SW480 (cell line): ENCODE measurements at regions not wholly inside any gene's neighbourhood (a gene's known extent, or its start where the extent isn't known, plus 50 kb on each side); places are given as distances from the start of the nearest gene placed in this dataset.
"Not testable (repeated sequence)": the region's sequence is repeated elsewhere in the genome, so short reads cannot be mapped to it uniquely, and the experiment has no call there.

Source experiments
- DNase-seq: peaks from one replicate; pipeline ENCODE4 v3.0.0-alpha.2; 2016; ENCODE audit warnings: low spot score

DNA sequence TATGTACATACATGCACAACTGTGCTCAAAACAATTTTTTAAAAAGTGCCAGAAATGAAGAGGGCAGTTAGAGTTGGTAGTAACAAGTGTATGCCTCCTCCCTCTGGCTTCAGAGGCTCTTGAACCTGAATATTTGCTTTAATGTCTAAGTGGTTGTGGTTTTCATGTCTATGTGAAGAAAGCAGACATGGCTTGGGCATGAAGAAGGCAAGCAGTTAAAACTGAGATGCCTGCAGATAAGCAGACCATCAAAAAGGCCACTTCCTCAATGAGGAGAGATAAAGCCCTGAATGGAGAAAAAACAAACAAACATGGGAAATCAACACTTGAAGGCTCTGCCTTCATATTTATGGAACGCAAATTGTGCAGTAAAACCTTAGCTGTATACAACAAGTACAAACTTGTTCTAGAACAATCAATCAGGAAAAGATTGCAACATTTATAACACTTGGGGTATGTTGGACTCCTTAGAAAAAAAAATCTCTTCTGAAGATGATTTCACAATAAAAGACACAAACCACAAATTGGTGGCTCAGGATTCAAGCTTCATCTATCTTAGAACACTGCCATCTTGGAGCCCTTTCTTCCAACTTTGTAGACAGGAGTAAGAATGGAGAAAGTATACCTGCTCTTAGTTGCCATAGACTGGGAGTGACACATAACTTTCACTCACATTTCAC lies 52.7 kb upstream of the PLA2G4A start:
- DNase-seq = peak; percentile 26

DNA sequence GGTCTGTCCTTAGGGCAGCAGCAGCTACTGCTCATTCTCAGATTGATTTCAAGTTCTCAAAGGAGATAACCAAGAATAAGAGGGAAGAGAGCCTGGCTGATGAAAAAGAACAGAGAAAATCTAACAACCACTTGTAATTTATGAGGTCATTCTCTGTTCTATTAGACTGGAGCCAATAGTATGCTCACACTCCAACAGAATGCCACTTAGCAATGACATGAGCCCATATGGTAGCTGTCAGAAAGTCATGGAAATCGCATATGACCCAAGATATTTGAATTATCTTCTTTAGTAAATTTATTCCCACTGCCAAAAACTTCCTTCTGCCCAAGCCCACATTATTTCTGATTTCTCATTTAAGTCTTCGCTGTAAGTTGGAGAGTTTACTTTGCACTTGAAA lies 53.7 kb upstream of the PLA2G4A start:
- no peak for DNase-seq

DNA sequence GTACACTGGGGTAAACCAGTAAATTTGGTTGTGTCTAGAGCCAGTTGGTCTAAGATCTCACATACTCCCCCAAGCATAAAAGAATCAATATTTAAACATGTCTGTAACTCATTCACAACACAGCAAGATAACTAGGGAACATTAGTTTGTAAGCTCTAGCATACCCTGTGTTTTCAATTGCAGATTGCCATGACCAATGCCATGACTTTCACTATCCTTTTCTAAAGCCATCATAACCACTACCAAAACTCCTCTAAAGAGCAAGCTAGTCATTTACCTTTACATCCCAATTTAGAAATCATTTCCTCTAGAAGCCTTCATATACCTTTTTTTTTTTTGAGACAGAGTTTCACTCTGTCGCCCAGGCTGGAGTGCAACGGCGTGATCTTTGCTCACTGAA lies 56.5 kb upstream of the PLA2G4A start:
- no peak for DNase-seq

DNA sequence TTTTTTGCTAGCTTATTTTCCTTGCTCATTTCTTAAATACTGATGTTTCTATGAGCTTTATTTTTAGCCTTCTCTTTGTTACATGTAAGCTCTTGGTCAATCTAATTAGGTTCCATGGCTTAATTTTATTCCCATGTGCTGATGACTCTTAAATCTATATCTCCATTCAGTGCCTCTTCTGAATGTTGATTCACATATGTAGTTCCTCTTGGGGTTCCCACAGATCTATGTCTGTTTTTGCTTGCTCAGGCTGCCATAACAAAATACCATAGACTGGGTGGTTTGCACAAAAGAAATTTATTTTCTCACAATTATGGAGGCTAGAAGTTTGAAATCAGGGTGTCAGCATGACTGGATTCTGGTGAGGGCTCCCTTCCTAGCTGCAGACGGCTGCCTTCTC lies 58.3 kb upstream of the PLA2G4A start:
- DNase-seq = no peak

DNA sequence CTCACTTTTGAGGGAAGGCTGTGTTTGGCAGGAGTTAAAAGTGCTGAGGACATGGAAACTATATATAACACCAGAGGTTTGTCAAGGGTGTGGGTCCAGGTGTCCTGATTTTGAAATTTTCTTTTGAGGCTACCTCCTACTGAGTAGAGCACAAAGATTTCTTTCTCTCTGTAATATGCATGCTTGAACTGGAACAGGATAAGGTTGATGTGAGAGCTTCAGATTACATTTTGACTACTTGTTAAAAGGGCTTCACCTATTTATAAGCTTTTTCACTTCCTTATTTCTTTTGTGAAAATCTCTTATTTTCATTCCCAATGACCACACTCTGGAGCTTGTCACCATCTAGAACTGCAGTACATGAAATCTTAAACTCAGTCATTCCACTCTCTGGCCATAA lies 59.8 kb upstream of the PLA2G4A start:
- no peak for DNase-seq

DNA sequence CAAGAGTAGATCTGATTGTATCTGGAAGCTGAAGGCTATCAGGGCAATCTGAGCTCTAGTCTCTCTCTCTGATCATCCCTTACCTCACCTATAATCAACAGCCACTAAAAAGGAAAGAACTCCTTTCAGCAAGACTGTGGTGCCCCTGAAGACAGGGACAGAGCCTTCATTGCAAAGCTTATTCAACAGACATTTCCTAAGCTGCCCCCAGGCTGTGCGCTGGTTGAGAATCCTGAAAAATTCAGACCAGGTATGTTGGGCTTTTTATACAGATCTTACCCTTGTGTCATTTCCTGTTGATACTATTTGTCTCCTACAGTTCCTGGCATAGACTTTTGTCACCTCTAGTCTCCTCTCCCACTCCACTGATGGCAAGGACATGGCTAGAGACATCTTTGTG lies 63.3 kb upstream of the PLA2G4A start:
- DNase-seq = no peak

DNA sequence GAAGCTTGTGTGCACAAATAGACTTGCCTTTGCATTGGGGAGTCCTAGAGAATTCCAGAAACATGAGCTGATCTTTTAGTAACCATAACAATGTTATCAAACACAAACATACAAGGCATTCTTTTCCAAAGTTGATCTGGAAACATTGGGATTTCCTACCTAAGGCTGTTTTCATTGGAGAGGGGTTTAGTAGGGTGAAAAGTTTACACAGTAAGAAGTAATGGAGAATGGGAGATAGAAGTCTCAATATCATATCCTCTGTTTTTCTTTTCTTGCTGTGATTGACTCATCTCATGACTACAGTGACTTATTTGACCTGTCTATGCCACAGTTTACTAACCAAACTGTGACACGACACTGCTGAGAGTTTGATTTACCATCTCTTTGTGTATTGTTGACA lies 65.6 kb upstream of the PLA2G4A start:
- DNase-seq = no peak

DNA sequence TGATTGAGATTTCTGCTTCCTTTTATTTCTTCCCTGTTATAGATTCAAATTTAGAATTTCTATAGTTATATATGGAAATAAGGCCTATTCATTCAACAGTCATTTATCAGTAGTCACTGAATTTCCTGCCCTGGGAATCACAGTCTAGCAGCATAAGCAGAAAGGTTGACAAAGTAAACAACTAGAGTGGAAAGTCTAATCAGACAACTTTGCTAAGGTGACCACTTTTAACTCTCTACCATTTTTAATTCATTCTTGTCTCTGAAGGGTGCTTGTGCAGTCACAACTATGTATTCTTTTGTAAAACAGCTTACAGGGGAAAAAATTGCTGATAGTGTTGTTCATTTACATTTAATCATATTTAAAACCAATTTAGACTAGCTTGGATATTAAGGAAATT lies 66.1 kb upstream of the PLA2G4A start:
- DNase-seq = no peak

DNA sequence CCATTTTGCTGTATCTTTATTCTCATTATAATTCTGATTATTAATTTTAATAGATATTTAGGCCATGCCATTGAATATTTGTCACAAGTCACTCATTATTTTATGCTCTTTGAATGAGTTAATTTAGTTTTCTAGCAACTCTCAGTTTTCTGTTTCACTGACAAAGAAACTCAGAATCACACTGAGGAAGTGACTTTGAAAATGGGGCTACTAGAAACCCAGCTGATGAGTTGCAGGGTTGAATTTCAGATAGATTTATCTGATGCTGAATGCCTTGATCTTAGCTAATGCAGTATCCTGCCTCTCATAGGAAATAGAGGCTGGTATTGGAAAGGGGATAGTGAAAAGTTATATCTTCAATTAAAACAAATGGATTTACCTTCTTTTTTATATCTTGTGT lies 67.4 kb upstream of the PLA2G4A start:
- no peak for DNase-seq

DNA sequence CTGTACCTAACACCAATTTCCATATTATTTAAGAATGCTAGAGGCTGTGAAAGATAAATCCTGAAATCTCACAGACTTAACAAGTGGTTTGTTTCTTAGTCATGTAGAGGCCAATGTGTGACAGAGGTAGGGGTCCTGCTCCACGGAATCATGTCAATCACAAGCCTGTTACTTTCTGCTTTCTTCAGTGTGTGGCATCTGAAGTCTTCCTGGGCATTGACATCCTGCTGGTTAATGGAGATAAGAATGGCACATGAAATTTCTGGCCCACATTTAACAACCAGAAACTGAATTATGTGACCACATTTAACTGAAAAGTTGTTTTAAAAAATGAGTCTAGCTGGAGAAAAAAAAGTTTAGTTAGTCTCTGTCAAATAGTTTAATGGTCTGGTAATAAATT lies 68.3 kb upstream of the PLA2G4A start:
- no peak for DNase-seq

DNA sequence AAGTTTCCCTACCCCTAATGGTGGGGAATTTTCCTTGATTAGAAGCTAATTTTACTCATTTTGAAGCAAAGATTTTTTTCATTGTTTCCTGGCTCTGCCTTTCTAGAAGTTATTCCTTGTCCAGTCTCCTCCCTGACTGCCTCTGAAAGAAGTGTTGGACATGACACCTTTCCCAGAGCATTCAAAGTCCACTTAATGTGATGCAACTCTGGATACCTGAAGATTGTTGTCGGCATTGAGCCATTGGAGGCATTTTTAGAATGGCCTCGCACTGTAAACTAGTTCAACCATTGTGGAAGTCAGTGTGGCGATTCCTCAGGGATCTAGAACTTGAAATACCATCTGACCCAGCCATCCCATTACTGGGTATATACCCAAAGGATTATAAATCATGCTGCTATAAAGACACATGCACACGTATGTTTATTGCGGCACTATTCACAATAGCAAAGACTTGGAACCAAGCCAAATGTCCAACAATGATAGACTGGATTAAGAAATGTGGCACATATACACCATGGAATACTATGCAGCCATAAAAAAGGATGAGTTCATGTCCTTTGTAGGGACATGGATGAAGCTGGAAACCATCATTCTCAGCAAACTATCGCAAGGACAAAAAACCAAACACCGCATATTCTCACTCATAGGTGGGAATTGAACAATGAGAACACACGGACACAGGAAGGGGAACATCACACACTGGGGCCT lies 69.7 kb upstream of the PLA2G4A start:
- not testable (repeated sequence) for DNase-seq

DNA sequence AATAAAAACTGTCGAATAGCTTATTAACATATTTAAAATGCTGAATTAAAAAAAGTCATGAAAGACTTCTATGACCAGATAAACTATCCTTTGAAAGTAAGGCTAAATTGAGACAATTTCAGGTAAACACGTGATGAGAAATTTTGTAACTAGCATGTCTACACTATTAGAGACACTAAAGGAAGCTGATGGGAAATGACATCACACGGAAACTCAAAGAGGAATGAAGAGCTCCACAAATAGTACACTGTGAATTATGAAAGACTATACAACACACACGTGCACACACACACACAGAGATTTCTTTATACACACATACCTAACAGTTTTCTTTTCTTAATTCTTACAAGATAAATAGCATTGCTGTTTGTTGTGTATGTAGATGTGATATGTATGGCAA lies 70.9 kb upstream of the PLA2G4A start:
- DNase-seq = no peak

DNA sequence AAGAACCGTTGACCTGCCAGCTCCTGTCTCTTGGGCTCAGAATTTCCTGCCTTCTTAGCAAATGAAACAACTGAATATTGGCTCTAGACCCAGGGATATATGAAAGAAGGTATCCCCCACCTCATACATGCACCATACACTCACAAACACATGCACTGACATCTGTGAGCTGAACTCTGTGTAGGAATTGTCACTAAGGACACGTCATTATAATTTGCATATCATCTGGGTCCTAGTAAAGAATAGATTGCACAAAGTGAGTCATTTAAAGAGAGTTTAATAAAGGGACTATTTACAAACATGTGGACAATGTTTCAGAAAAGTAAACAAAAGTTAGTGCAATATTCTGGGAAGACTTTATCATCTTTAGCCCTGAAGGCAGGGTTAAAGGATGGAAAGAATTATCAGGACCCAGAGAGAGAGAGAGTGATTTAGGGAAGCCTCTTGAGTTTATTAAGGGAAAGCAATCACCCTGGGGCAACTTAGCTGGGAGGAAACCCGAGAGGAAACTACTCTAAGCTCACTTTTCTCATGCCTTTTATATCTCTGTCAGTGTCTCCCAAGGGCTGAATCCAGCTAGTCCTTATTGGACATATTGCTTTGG lies 74.1 kb upstream of the PLA2G4A start:
- DNase-seq = no peak

DNA sequence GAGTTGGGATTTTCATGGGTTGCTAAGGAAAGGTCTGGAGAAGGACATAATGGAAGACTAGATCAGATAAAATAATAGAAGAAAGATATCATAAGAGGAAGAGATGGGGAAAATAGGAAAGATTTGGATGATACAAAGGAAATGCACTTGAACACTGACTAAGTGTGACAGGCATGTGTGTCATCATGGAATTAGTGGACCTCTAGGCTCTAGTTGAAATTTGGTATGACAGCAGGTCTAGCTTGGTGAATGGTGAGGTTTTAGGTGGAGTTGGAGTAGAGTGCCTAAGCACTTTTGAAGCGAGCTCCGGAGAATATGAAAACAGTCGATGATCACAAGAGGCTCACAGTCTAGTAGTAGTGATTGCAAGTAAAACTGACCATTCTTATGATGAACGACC lies 73.0 kb upstream of the PTGS2 start:
- no peak for DNase-seq

DNA sequence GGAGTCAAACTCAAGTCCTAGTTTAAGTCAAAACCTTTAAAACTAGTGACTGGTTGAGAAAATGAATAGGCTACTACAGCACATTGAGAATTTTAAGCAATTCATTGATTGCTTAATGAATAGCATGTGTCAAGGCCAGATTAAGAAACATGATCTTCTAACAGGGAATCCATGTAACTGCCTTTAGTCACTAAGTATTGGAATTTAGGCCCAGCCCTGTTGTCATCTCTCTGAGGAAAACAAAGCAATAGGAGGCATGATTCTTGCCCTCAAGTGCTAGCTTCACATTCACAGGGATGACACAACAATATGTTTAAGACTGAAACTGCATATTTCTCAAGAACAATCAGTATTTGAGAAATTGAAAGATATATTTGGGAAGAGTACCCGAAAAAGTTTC lies 70.0 kb upstream of the PTGS2 start:
- no peak for DNase-seq

DNA sequence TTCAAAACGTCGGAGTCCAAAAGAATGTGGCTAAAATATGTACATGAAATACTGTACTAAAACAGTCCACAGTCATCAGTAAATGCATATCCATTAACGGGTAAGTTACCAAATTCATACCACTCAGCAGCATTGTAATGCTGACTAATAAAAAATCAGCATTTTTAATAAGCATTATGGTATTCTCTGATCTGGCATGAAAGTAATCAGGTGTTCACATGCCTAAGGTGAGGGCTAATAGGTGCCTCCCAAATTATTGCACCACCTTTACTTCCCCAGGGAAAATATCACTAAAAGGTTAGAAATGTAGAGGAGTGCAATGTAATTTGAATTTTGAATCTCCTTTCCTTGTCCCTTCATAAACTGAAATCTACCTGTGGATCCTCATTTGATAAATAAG lies 69.6 kb upstream of the PTGS2 start:
- no peak for DNase-seq

DNA sequence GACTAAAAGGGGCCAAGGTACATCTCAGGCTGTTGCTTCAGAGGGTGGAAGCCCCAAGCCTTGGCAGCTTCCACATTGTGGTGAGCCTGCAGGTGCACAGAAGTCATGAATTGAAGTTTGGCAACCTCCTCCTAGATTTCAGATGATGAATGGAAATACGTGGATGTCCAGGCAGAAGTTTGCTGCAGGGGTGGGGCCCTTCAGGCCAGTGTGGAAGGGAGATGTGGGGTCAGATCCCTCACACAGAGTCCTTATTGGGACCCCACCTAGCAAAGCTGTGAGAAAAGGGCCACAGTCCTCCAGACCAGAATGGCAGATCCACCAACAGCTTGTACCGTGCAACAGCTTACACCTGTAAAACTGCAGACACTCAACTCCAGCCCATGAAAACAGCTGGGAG lies 67.4 kb upstream of the PTGS2 start:
- no peak for DNase-seq

DNA sequence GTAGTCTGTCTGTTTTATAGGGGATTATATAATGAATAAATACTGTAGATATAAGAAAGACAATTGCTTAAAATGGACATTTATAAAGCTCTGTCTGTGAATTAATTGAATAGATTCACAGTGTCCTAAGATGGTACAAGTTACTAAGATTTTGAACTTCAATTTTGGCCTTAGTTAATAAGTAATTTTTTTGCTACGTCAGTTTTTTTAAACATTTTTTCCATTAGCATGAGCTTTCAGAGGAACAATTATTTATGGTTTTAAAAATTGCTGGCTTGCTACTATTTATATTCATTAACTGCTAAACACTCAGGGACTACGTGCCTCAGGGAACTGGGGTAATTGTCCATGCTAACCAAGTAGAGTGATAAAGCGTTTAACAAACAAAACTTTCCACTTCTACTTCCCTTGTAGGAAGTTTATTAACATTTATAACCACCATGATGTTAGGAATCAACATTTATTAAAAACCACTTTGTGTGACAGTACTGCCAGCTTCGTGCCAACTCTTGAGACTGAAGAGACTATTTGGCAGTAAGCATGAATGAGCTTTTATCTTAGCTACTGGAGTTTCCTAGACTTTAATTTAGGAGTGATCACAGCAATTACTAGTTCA lies 65.4 kb upstream of the PTGS2 start:
- DNase-seq = no peak

DNA sequence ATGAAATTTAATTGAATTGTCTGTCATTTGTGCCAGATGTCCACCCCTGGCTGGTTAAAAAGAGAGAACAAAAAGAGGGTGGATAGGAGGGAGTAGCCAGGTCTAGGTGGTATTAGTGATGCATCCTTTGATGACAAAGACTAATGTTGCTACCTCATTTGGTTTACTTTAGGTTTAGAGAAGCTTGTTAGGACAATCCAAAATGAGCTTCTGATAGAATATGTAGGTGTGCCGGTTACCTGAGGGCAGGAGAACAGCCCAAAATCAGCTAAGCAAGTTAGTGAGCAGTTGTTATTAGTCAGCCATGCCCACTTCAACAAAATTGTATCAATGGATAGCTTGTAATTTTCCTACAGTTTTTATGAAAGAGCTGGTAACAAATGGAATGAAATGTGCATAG lies 61.4 kb upstream of the PTGS2 start:
- no peak for DNase-seq

DNA sequence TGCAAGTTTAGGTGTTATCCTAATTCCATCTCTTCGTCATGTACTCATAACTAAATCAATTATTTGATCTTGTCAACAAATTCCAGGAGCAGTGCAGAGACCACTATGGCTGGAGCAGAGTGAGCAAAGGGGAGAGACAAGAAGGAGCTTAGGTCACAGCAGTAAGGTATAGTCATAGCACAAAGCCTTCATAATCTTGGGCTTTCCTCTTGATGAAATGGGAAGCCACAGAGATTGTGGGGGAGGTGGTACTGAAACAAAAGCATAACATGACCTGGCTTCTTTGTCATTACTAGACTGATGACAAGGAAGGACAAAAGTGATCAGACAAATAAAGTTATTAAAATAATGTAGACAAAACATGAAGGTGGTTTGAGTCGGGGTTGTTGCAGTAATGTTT lies 60.1 kb upstream of the PTGS2 start:
- no peak for DNase-seq

DNA sequence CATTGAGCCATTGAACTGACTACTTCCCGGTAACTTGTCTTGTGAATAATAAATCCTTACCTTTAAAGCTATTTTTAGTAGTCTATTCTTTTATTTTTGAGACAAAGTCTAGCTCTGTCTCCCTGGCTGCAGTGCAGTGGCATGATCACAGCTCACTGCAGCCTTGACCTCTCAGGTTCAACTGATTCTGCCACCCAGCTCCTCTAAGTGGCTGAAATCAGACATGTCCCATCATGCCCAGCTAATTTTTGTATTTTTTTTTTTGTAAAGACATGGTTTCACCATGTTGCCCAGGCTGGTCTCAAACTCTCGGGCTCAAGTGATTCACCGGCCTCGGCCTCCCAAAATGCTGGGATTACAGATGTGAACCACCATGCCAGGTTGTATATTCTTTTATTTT lies 59.3 kb upstream of the PTGS2 start:
- no peak for DNase-seq

DNA sequence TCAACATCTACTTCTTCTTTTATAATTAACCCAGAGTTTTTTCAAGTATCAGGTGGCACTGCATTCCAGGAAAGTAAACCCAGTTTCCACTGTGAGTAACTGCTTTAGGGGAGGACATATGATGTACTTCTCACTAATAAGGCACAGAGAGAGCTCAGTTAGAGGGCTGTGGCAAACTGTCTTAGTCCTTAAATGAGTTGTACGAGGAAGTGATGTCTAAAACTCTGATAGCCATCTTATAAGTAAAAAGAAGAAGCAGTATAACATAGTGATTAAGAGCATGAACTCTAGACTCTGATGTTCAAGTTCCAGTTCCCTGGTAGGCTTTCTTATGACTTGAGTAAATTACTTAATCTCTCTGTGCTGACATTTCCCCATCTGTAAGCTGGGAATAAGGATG lies 58.7 kb upstream of the PTGS2 start:
- DNase-seq = no peak

DNA sequence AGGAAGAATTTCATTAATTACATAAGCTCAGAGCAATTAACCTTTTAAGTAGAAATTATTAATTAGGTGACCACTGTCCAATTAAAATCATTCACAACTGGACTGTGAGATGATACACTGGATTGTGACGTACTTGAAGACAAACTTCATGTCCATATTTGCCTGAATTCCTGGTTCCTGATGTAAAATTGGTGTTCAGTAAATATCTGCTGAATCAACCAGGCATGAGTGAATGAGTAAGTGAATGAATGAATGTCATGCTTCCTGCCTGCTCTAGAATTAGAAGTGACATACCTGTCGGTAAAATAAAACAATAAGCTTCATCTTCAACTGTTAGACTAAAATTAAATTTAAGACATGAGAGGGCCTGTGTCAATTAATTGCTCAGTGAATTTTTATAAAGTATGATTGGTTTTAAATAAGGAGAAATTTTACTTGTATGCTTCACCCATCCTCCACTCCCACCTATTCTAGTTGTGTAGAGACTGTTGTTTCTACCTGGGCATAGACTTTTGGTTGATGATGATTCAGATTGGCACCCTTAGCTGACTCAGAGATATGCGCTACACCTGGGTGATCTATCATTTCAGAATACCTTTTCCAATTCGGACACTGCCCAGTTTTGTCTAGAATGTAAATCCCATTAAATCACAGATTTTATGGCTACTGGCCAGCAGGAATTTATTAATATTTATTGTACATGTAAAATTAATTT lies 56.9 kb upstream of the PTGS2 start:
- DNase-seq = no peak
